H9 (cell line): ENCODE measurements at regions not wholly inside any gene's neighbourhood (a gene's known extent, or its start where the extent isn't known, plus 50 kb on each side); places are given as distances from the start of the nearest gene placed in this dataset.
"Not testable (repeated sequence)": the region's sequence is repeated elsewhere in the genome, so short reads cannot be mapped to it uniquely, and the experiment has no call there.

Source experiments
- DNase-seq: peaks from one replicate; pipeline ENCODE4 v3.0.0-alpha.2; 2017
- H2AFZ ChIP-seq: one replicate; pipeline ENCODE4 v1.6.1; 2013; ENCODE audit warnings: mild to moderate bottlenecking, low read length, control low read depth, moderate library complexity
- H2AK5ac ChIP-seq: 2 replicates; pipeline ENCODE4 v1.6.1; 2013; ENCODE audit warnings: low read length, control low read depth, mixed read lengths; ENCODE audit not compliant: insufficient read length
- H2BK120ac ChIP-seq: one replicate; pipeline ENCODE4 v1.6.1; 2013; ENCODE audit warnings: low read depth, mild to moderate bottlenecking, low read length, control low read depth, inconsistent platforms; ENCODE audit not compliant: poor library complexity, severe bottlenecking
- H2BK12ac ChIP-seq: 2 replicates; pipeline ENCODE4 v1.6.1; 2013; ENCODE audit warnings: low read length, control low read depth, mixed read lengths, low read depth; ENCODE audit not compliant: insufficient read length
- H2BK15ac ChIP-seq: 2 replicates; pipeline ENCODE4 v1.6.1; 2013; ENCODE audit warnings: low read depth, low read length, control low read depth
- H2BK20ac ChIP-seq: one replicate; pipeline ENCODE4 v1.6.1; 2013; ENCODE audit warnings: low read depth, mild to moderate bottlenecking, low read length, control low read depth, inconsistent platforms; ENCODE audit not compliant: poor library complexity, severe bottlenecking
- H2BK5ac ChIP-seq: 2 replicates; pipeline ENCODE4 v1.6.1; 2013; ENCODE audit warnings: low read length, control low read depth, mixed read lengths; ENCODE audit not compliant: insufficient read length
- H3K14ac ChIP-seq: 2 replicates; pipeline ENCODE4 v1.6.1; 2013; ENCODE audit warnings: low read length, control low read depth; ENCODE audit not compliant: insufficient read depth
- H3K18ac ChIP-seq: 2 replicates; pipeline ENCODE4 v1.6.1; 2013; ENCODE audit warnings: low read depth, mild to moderate bottlenecking, mixed read lengths, low read length, control low read depth; ENCODE audit not compliant: insufficient read length
- H3K23ac ChIP-seq: 2 replicates; pipeline ENCODE4 v1.6.1; 2013; ENCODE audit warnings: low read length, control low read depth, mixed read lengths, low read depth; ENCODE audit not compliant: insufficient read length
- H3K23me2 ChIP-seq: 2 replicates; pipeline ENCODE4 v1.6.1; 2013; ENCODE audit warnings: low read depth, mild to moderate bottlenecking, mixed read lengths, low read length, control low read depth; ENCODE audit not compliant: insufficient read length, poor library complexity, severe bottlenecking
- H3K27ac ChIP-seq: 2 replicates; pipeline ENCODE4 v1.5.1; 2013; ENCODE audit warnings: low read length, control low read depth, mixed read lengths, low read depth; ENCODE audit not compliant: insufficient read length
- H3K27me3 ChIP-seq: 2 replicates; pipeline ENCODE4 v1.6.1; 2013; ENCODE audit warnings: low read length, control low read depth, inconsistent platforms; ENCODE audit not compliant: insufficient read depth
- H3K4ac ChIP-seq: 2 replicates; pipeline ENCODE4 v1.6.1; 2013; ENCODE audit warnings: low read depth, mild to moderate bottlenecking, control low read depth, inconsistent platforms, low read length, moderate library complexity
- H3K4me1 ChIP-seq: 2 replicates; pipeline ENCODE4 v1.6.1; 2013; ENCODE audit warnings: low read length, control low read depth, inconsistent platforms; ENCODE audit not compliant: insufficient read depth
- H3K4me2 ChIP-seq: 2 replicates; pipeline ENCODE4 v1.6.1; 2013; ENCODE audit warnings: low read length, control low read depth, mixed read lengths; ENCODE audit not compliant: insufficient read length, insufficient read depth
- H3K56ac ChIP-seq: 2 replicates; pipeline ENCODE4 v1.6.1; 2013; ENCODE audit warnings: low read depth, mild to moderate bottlenecking, mixed read lengths, low read length, control low read depth; ENCODE audit not compliant: insufficient read length
- H3K79me1 ChIP-seq: 2 replicates; pipeline ENCODE4 v1.6.1; 2013; ENCODE audit warnings: low read depth, mild to moderate bottlenecking, moderate library complexity, low read length, control low read depth, inconsistent platforms; ENCODE audit not compliant: insufficient read depth, poor library complexity, severe bottlenecking
- H3K79me2 ChIP-seq: 2 replicates; pipeline ENCODE4 v1.6.1; 2013; ENCODE audit warnings: low read length, control low read depth, inconsistent platforms; ENCODE audit not compliant: insufficient read depth
- H3K9ac ChIP-seq: 2 replicates; pipeline ENCODE4 v1.6.1; 2013; ENCODE audit warnings: low read length, control low read depth, mixed read lengths; ENCODE audit not compliant: insufficient read length; ENCODE audit errors: extremely low read depth
- H3K9me3 ChIP-seq: one replicate; pipeline ENCODE4 v1.6.1; 2013; ENCODE audit warnings: low read depth, low read length, inconsistent platforms; ENCODE audit not compliant: control insufficient read depth
- H3T11ph ChIP-seq: one replicate; pipeline ENCODE4 v1.6.1; 2013; ENCODE audit warnings: mild to moderate bottlenecking, low read length, control low read depth, inconsistent platforms
- H4K20me1 ChIP-seq: one replicate; pipeline ENCODE4 v1.6.1; 2013; ENCODE audit not compliant: control insufficient read depth, insufficient read length, insufficient read depth
- H4K5ac ChIP-seq: 2 replicates; pipeline ENCODE4 v1.6.1; 2013; ENCODE audit warnings: low read depth, mild to moderate bottlenecking, mixed read lengths, low read length, control low read depth; ENCODE audit not compliant: insufficient read length
- H4K8ac ChIP-seq: replicated peaks from 2 replicates; pipeline ENCODE4 v1.6.1; 2013; ENCODE audit warnings: low read length, control low read depth, mixed read lengths, low read depth; ENCODE audit not compliant: insufficient read length
- H4K91ac ChIP-seq: 2 replicates; pipeline ENCODE4 v1.6.1; 2013; ENCODE audit warnings: low read depth, mild to moderate bottlenecking, moderate library complexity, mixed read lengths, low read length, control low read depth; ENCODE audit not compliant: insufficient read length
- H3K27ac Mint-ChIP-seq, 3 experiments: 2 replicates in 2 of 3; 3 replicates in 1 of 3; pipeline ENCODE4 v1.8.0; 2020 to 2021; ENCODE audit warnings: mixed read lengths in 3 of 3, mild to moderate bottlenecking in 1 of 3, moderate library complexity in 1 of 3
- H3K27me3 Mint-ChIP-seq: 2 replicates; pipeline ENCODE4 v1.8.0; 2021; ENCODE audit warnings: low read depth, mild to moderate bottlenecking, moderate library complexity, mixed read lengths
- H3K36me3 Mint-ChIP-seq, 3 experiments: 2 replicates in 2 of 3; 3 replicates in 1 of 3; pipeline ENCODE4 v1.8.0; 2020 to 2021; ENCODE audit warnings: low read depth in 3 of 3, mixed read lengths in 3 of 3; ENCODE audit not compliant: insufficient read depth in 1 of 3
- H3K4me1 Mint-ChIP-seq, 2 experiments: 2 replicates each; pipeline ENCODE4 v1.8.0; 2020; ENCODE audit warnings: mixed read lengths in 2 of 2
- H3K4me3 Mint-ChIP-seq, 2 experiments: 2 replicates in 1 of 2; 3 replicates in 1 of 2; pipeline ENCODE4 v1.8.0; 2020 to 2021; ENCODE audit warnings: mild to moderate bottlenecking in 2 of 2, mixed read lengths in 2 of 2, moderate library complexity in 1 of 2
- H3K9me3 Mint-ChIP-seq, 2 experiments: 2 replicates in 1 of 2; 3 replicates in 1 of 2; pipeline ENCODE4 v1.8.0; 2020; ENCODE audit warnings: mild to moderate bottlenecking in 2 of 2, mixed read lengths in 2 of 2, moderate library complexity in 1 of 2
- CTCF ChIP-seq: fragments of 200-600 bp; sonication (generic); conservative IDR thresholded peaks from 3 replicates; pipeline ENCODE4 v1.8.0; 2021; ENCODE audit warnings: antibody characterized with exemption, mild to moderate bottlenecking
- WGBS: extraction: QIAGEN DNeasy Blood & Tissue Kit; methylation state at CpG from one replicate; pipeline ENCODE4 v1.1.7; 2013; ENCODE audit warnings: missing lambda C conversion rate, low lambda C conversion rate, mixed read lengths; ENCODE audit not compliant: insufficient read length; ENCODE audit errors: extremely low coverage; 5-methylcytosine and 5-hydroxymethylcytosine counted together

- Histone ChIP-seq H2BK20ac (no peak overlapping the region), H2BK120ac (no peak overlapping the region), H3K27me3 (no peaks in the 10 kb centered on the region), H3K14ac (no peak overlapping the region), H4K8ac (no peak overlapping the region), H3K79me1 (no peaks in the 10 kb centered on the region), H3K56ac (no peak overlapping the region), H3K27ac (no peak overlapping the region), H3K23ac (no peak overlapping the region), H3K23me2 (no peaks in the 10 kb centered on the region), H3K79me2 (no peaks in the 10 kb centered on the region), H3K4ac (no peak overlapping the region), H2AFZ (no peak overlapping the region), H3K18ac (no peak overlapping the region), H4K91ac (no peak overlapping the region), H3K9me3 (no peaks in the 10 kb centered on the region), H3K4me1 (no peaks in the 10 kb centered on the region; the same call in 1 of the 2 replicates), H3K9ac (no peak overlapping the region), H2AK5ac (no peak overlapping the region), H3T11ph (no peak overlapping the region), H2BK15ac (no peak overlapping the region), H3K4me2 (no peak overlapping the region), H4K5ac (no peak overlapping the region), H4K20me1 (no peaks in the 10 kb centered on the region), H2BK12ac (no peak overlapping the region), H2BK5ac (no peak overlapping the region)
- DNase-seq: no peak
- Mint-ChIP-seq H3K27me3 (no peaks in the 10 kb centered on the region), H3K27ac (no peak overlapping the region), H3K4me3 (no peak overlapping the region), H3K36me3 (no peaks in the 10 kb centered on the region; a peak in 1 of 7 replicates), H3K4me1 (peaks cover 3 to 11% of the 10 kb centered on the region in 2 experiments; a peak in 3 of 4 replicates), H3K9me3 (no peaks in the 10 kb centered on the region; a peak in 1 of 5 replicates)
- WGBS: no CpG with 5 or more reads among the region's 2 CpGs
- no peak for TF ChIP-seq CTCF
Observed at GRCh38 chr2:199040522-199040921, 417.2 kb downstream of the SATB2 start.

GRCh38 chr2:199033761-199034160 is 424.0 kb downstream of the SATB2 start:
- not testable (repeated sequence) for H3K27me3 Mint-ChIP-seq, H2BK5ac ChIP-seq, DNase-seq, H3K27ac Mint-ChIP-seq, H3K9ac ChIP-seq, H3K14ac ChIP-seq, H3K4me2 ChIP-seq, H3K23ac ChIP-seq, H3K79me2 ChIP-seq, H3K56ac ChIP-seq, H2BK120ac ChIP-seq, H3K9me3 ChIP-seq, H3K36me3 Mint-ChIP-seq, H3K23me2 ChIP-seq, H3T11ph ChIP-seq, H3K4me1 Mint-ChIP-seq, H2BK15ac ChIP-seq, H4K8ac ChIP-seq, H3K27ac ChIP-seq, H2AFZ ChIP-seq, H4K5ac ChIP-seq, H3K4me1 ChIP-seq, H2AK5ac ChIP-seq, H3K18ac ChIP-seq, H3K4ac ChIP-seq, H3K79me1 ChIP-seq, H4K20me1 ChIP-seq, H3K4me3 Mint-ChIP-seq, H2BK20ac ChIP-seq, H2BK12ac ChIP-seq, H4K91ac ChIP-seq, H3K27me3 ChIP-seq
- H3K9me3 Mint-ChIP-seq: peaks cover 4 to 14% of the 10 kb centered on the region in 2 experiments; a peak in 4 of 5 replicates
- no CpG with 5 or more reads among the region's 3 CpGs for WGBS
